ENCODE measurements at regions not wholly inside any gene's neighbourhood (a gene's known extent, or its start where the extent isn't known, plus 50 kb on each side); places are given as distances from the start of the nearest gene placed in this dataset.
A peak's percentile ranks its signal among the peaks of the same experiment; 100 is the strongest.

DNA sequence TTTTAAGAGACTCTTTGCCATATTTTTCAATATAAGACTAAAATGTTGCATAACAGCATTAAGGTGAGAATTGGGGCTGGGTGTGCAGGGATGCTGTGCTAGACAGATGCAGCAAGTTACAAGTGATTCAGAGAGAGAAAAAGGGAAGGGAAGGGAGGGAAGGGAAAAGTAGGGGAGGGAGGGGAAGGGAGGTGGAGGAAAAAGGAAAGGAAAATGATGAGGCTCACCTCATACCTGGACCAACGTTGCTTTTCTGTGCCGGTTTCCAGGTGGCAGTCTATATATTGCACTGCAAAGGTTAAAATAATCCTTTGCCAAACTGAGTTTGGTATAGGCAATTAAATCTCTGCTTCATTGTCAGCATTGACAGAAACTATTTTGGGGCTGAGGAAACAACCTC, 155.4 kb upstream of the LAMA2 start:
- Histone ChIP-seq H3K27me3 (ENCODE audit: insufficient read depth, low read length) (no peaks in the 10 kb centered on the region), H4K91ac (ENCODE audit: insufficient read length, low read depth, low read length) (no peak overlapping the region), H3K23ac (ENCODE audit: insufficient read length, low read depth, low read length) (no peak overlapping the region), H2AK5ac (ENCODE audit: insufficient read length, low read length) (no peak overlapping the region), H4K8ac (replicated peaks; ENCODE audit: insufficient read length, low read depth, low read length) (no peak overlapping the region), H2BK12ac (ENCODE audit: insufficient read length, low read depth, low read length) (no peak overlapping the region), H3K27ac (ENCODE audit: insufficient read length, low read depth, low read length) (no peak overlapping the region), H3K4me1 (ENCODE audit: insufficient read depth, low read length) (peaks cover 2% of the 10 kb centered on the region; the same call in 1 of the 2 replicates), H3K4ac (ENCODE audit: low read depth, low read length) (no peak overlapping the region), H3K14ac (ENCODE audit: insufficient read depth, low read length) (no peak overlapping the region), H3K18ac (ENCODE audit: insufficient read length, low read depth, low read length) (no peak overlapping the region), H3K9me3 (ENCODE audit: control insufficient read depth, low read depth, low read length) (no peaks in the 10 kb centered on the region), H2BK120ac (ENCODE audit: low read depth, low read length, poor library complexity, severe bottlenecking) (no peak overlapping the region), H3K79me1 (ENCODE audit: insufficient read depth, low read depth, low read length, poor library complexity, severe bottlenecking) (no peaks in the 10 kb centered on the region), H4K20me1 (ENCODE audit: control insufficient read depth, insufficient read depth, insufficient read length) (no peaks in the 10 kb centered on the region), H2BK5ac (ENCODE audit: insufficient read length, low read length) (no peak overlapping the region), H3K56ac (ENCODE audit: insufficient read length, low read depth, low read length) (no peak overlapping the region), H3T11ph (ENCODE audit: low read length) (no peak overlapping the region), H2AFZ (ENCODE audit: low read length) (no peak overlapping the region), H2BK20ac (ENCODE audit: low read depth, low read length, poor library complexity, severe bottlenecking) (no peak overlapping the region), H3K4me2 (ENCODE audit: insufficient read depth, insufficient read length, low read length) (no peak overlapping the region), H3K79me2 (ENCODE audit: insufficient read depth, low read length) (no peaks in the 10 kb centered on the region), H3K9ac (ENCODE audit: extremely low read depth, insufficient read length, low read length) (no peak overlapping the region), H2BK15ac (ENCODE audit: low read depth, low read length) (no peak overlapping the region), H3K23me2 (ENCODE audit: insufficient read length, low read depth, low read length, poor library complexity, severe bottlenecking) (no peaks in the 10 kb centered on the region), H4K5ac (ENCODE audit: insufficient read length, low read depth, low read length) (no peak overlapping the region)
- peak overlapping the region in 1 of 3 experiments; percentile 69; a peak in 1 of 7 replicates for H3K27ac Mint-ChIP-seq
- H3K4me1 Mint-ChIP-seq = peaks cover 33 to 35% of the 10 kb centered on the region in 2 experiments
- H3K9me3 Mint-ChIP-seq = no peaks in the 10 kb centered on the region; a peak in 1 of 5 replicates
- no peak overlapping the region for H3K4me3 Mint-ChIP-seq
- DNase-seq = no peak
- H3K27me3 Mint-ChIP-seq (ENCODE audit: low read depth) = no peaks in the 10 kb centered on the region; the same call in 1 of the 2 replicates
- 0 out of 7 replicates have a peak, but pooled peaks cover 0 to 2% (median 0%) of the 10 kb centered on the region in 3 experiments for H3K36me3 Mint-ChIP-seq (ENCODE audit: insufficient read depth in 1 of 3, low read depth in 3 of 3)
- TF ChIP-seq, protein P1, sequence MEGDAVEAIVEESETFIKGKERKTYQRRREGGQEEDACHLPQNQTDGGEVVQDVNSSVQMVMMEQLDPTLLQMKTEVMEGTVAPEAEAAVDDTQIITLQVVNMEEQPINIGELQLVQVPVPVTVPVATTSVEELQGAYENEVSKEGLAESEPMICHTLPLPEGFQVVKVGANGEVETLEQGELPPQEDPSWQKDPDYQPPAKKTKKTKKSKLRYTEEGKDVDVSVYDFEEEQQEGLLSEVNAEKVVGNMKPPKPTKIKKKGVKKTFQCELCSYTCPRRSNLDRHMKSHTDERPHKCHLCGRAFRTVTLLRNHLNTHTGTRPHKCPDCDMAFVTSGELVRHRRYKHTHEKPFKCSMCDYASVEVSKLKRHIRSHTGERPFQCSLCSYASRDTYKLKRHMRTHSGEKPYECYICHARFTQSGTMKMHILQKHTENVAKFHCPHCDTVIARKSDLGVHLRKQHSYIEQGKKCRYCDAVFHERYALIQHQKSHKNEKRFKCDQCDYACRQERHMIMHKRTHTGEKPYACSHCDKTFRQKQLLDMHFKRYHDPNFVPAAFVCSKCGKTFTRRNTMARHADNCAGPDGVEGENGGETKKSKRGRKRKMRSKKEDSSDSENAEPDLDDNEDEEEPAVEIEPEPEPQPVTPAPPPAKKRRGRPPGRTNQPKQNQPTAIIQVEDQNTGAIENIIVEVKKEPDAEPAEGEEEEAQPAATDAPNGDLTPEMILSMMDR (conservative IDR thresholded peaks at IDR 0.05) = no peak
- no CpG with 5 or more reads among the region's 2 CpGs for WGBS (ENCODE audit: extremely low coverage, insufficient read length, low lambda C conversion rate)
